ENCODE measurements at regions not wholly inside any gene's neighbourhood (a gene's known extent, or its start where the extent isn't known, plus 50 kb on each side); places are given as distances from the start of the nearest gene placed in this dataset.

DNA sequence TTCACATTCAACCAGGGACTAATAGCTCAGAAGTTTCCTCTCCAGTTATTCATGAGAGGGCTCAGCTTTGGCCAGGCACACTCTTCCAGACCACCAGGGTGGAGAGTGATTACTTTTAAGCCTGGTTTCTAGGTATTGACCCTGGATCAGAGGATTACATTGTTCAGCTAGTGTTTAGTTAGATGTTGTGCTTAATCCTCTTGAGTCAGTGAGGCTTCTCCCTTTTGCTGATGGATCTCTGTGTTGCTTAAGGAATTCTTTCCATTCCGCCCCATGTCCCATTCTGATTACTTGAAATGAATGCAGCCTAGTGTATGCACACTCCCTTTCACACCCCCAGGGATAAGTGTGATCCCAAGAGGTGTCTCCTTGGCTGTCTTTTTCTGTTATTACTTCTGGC is 271.7 kb upstream of the ANO5 start:
- H3K36me3 ChIP-seq (ENCODE audit: insufficient read depth, low read length) = no peaks in the 10 kb centered on the region
- no TSS peak for BruUV-seq (replicated peaks)
- no peak overlapping the region for H3K4me2 ChIP-seq (ENCODE audit: low read length)
- H3K9me2 ChIP-seq (ENCODE audit: insufficient read depth, low read length) = no peaks in the 10 kb centered on the region
- TF ChIP-seq, protein P1, sequence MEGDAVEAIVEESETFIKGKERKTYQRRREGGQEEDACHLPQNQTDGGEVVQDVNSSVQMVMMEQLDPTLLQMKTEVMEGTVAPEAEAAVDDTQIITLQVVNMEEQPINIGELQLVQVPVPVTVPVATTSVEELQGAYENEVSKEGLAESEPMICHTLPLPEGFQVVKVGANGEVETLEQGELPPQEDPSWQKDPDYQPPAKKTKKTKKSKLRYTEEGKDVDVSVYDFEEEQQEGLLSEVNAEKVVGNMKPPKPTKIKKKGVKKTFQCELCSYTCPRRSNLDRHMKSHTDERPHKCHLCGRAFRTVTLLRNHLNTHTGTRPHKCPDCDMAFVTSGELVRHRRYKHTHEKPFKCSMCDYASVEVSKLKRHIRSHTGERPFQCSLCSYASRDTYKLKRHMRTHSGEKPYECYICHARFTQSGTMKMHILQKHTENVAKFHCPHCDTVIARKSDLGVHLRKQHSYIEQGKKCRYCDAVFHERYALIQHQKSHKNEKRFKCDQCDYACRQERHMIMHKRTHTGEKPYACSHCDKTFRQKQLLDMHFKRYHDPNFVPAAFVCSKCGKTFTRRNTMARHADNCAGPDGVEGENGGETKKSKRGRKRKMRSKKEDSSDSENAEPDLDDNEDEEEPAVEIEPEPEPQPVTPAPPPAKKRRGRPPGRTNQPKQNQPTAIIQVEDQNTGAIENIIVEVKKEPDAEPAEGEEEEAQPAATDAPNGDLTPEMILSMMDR (conservative IDR thresholded peaks at IDR 0.05; ENCODE audit: low read length) = no peak
- TF ChIP-seq EZH2phosphoT487 (IDR thresholded peaks at IDR 0.05; ENCODE audit: borderline replicate concordance, low read depth, low read length) = no peak
- no peaks in the 10 kb centered on the region for H3K79me2 ChIP-seq (ENCODE audit: insufficient read depth, low read depth, low read length)
- H3K27ac ChIP-seq (ENCODE audit: low read depth, low read length, poor library complexity, severe bottlenecking) = no peak overlapping the region
- no peaks in the 10 kb centered on the region for H3K4me1 ChIP-seq (ENCODE audit: insufficient read depth, low read length, poor library complexity, severe bottlenecking)
- ChIA-PET POLR2A (interaction anchor here (0.6 kb wide), 1 partner anchor 1983 kb away, joined by 4 read pairs; no protein-coding TSS in a partner anchor), CTCF (ENCODE audit: unreplicated experiment) (no interaction called here)
- intact Hi-C loops (cut with micrococcal nuclease; ENCODE audit: unreplicated experiment) = no loop called here
- no peak for DNase-seq (ENCODE audit: low spot score)
- no peak overlapping the region for H3K4me3 ChIP-seq (ENCODE audit: low read depth, low read length, poor library complexity, severe bottlenecking)
- no peaks in the 10 kb centered on the region for H3K9me3 ChIP-seq (ENCODE audit: low read length)
- no peak overlapping the region for H2AFZ ChIP-seq (ENCODE audit: low read length)
- H4K20me1 ChIP-seq (ENCODE audit: insufficient read depth, low read length) = no peaks in the 10 kb centered on the region

DNA sequence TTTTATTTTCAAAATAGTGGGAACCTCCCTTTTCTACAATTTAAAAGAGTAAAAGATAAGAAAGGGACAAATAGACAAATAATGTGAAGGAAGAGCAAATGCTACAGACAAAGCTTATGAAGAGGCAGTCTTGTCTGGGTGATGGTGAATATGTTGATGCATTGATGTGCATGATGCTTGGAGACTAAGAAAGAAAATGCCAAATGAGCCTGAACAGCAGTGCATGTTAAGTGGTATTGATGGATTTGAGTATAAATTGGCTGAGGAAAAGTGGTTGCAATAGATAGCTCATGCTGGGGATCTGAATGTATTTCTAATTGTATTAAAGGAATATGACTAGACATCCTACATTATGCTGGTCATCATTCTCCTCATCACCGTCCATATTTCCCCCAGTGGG is 268.6 kb upstream of the ANO5 start:
- BruUV-seq (replicated peaks) = no TSS peak

DNA sequence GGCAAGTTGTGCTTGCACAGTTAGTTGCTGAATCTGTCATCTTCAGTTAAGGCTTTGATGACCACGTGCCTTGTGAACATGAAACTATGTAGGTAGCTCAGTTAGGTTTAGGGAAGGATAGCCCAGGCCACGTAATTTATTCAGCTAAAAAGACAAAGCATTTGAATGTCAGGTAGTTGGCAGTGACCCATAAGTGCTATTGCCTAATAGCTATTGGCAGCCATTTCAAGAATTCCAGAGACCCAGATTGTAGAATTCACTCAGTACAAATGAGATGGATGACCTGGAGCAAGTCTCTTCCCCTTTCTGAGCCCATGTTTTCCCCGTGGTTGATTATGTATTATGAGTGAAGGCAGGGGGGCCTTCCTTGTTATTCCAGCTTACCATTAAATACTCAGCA is 265.3 kb upstream of the ANO5 start:
- ChIA-PET POLR2A (interaction anchor here (0.9 to 1.8 kb wide), 3 partner anchors 11 to 32 kb away, joined by 4 to 5 read pairs (median 4); no protein-coding TSS in a partner anchor), CTCF (ENCODE audit: unreplicated experiment) (no interaction called here)
- H4K20me1 ChIP-seq (ENCODE audit: insufficient read depth, low read length) = no peaks in the 10 kb centered on the region
- TF ChIP-seq EZH2phosphoT487 (IDR thresholded peaks at IDR 0.05; ENCODE audit: borderline replicate concordance, low read depth, low read length) = no peak
- TF ChIP-seq, protein P1 (conservative IDR thresholded peaks at IDR 0.05; ENCODE audit: low read length) = no peak
- no peak overlapping the region for H3K4me3 ChIP-seq (ENCODE audit: low read depth, low read length, poor library complexity, severe bottlenecking)
- intact Hi-C loops (cut with micrococcal nuclease; ENCODE audit: unreplicated experiment) = no loop called here
- no peaks in the 10 kb centered on the region for H3K9me3 ChIP-seq (ENCODE audit: low read length)
- H3K4me2 ChIP-seq (ENCODE audit: low read length) = no peak overlapping the region
- H3K4me1 ChIP-seq (ENCODE audit: insufficient read depth, low read length, poor library complexity, severe bottlenecking) = no peaks in the 10 kb centered on the region
- DNase-seq (ENCODE audit: low spot score) = no peak
- H3K36me3 ChIP-seq (ENCODE audit: insufficient read depth, low read length) = no peaks in the 10 kb centered on the region
- no peak overlapping the region for H2AFZ ChIP-seq (ENCODE audit: low read length)
- no peak overlapping the region for H3K27ac ChIP-seq (ENCODE audit: low read depth, low read length, poor library complexity, severe bottlenecking)
- H3K79me2 ChIP-seq (ENCODE audit: insufficient read depth, low read depth, low read length) = no peaks in the 10 kb centered on the region
- H3K9me2 ChIP-seq (ENCODE audit: insufficient read depth, low read length) = no peaks in the 10 kb centered on the region
- no TSS peak for BruUV-seq (replicated peaks)

More for the DNA sequence above, 268.6 kb upstream of the ANO5 start:
- no peaks in the 10 kb centered on the region for H3K79me2 ChIP-seq (ENCODE audit: insufficient read depth, low read depth, low read length)
- H3K4me3 ChIP-seq (ENCODE audit: low read depth, low read length, poor library complexity, severe bottlenecking) = no peak overlapping the region
- no peaks in the 10 kb centered on the region for H4K20me1 ChIP-seq (ENCODE audit: insufficient read depth, low read length)
- H3K4me1 ChIP-seq (ENCODE audit: insufficient read depth, low read length, poor library complexity, severe bottlenecking) = no peaks in the 10 kb centered on the region
- no peak overlapping the region for H3K4me2 ChIP-seq (ENCODE audit: low read length)
- no peak for DNase-seq (ENCODE audit: low spot score)
- ChIA-PET POLR2A (interaction anchor here (0.6 to 0.9 kb wide), 4 partner anchors 11 to 561 kb away, joined by 3 to 4 read pairs (median 4); no protein-coding TSS in a partner anchor), CTCF (ENCODE audit: unreplicated experiment) (no interaction called here)
- H3K36me3 ChIP-seq (ENCODE audit: insufficient read depth, low read length) = no peaks in the 10 kb centered on the region
- TF ChIP-seq, protein P1 (conservative IDR thresholded peaks at IDR 0.05; ENCODE audit: low read length) = no peak
- no peak for TF ChIP-seq EZH2phosphoT487 (IDR thresholded peaks at IDR 0.05; ENCODE audit: borderline replicate concordance, low read depth, low read length)
- no peaks in the 10 kb centered on the region for H3K9me2 ChIP-seq (ENCODE audit: insufficient read depth, low read length)
- intact Hi-C loops (cut with micrococcal nuclease; ENCODE audit: unreplicated experiment) = no loop called here
- no peaks in the 10 kb centered on the region for H3K9me3 ChIP-seq (ENCODE audit: low read length)
- H3K27ac ChIP-seq (ENCODE audit: low read depth, low read length, poor library complexity, severe bottlenecking) = no peak overlapping the region
- H2AFZ ChIP-seq (ENCODE audit: low read length) = no peak overlapping the region
